Sciatic nerve (tissue), 2 donors: ENCODE measurements at regions not wholly inside any gene's neighbourhood (a gene's known extent, or its start where the extent isn't known, plus 50 kb on each side); places are given as distances from the start of the nearest gene placed in this dataset.
"Not testable (repeated sequence)": the region's sequence is repeated elsewhere in the genome, so short reads cannot be mapped to it uniquely, and the experiment has no call there.

Experiments
- ATAC-seq: fragments of 200-7000 bp; cut with Tn5 transposase; one replicate; pipeline ENCODE4 v1.9.1; 2020; ENCODE audit warnings: mild to moderate bottlenecking, moderate library complexity
- DNase-seq: peaks from one replicate; pipeline ENCODE4 v3.0.0-alpha.2; 2020; ENCODE audit warnings: low spot score
- intact Hi-C: fragments of 100-400 bp; cut with DNase I; formaldehyde crosslinking; loops from one replicate; pipeline ENCODE4 v1.14.2; 2022
- donor health status: DM: no; HTN: no; CAD: no.
- donor health status: DM: no; HTN: no; CAD: no.

GRCh38 chr9:64020696-64021491 lies 1264.1 kb downstream of the FOXD4L5 start:
- ATAC-seq, DNase-seq, intact Hi-C loops: not testable (repeated sequence)

- DNase-seq, ATAC-seq, intact Hi-C loops: not testable (repeated sequence)
Measured at GRCh38 chr9:64017666-64018065, 1267.3 kb downstream of the FOXD4L5 start.

- DNase-seq, ATAC-seq, intact Hi-C loops: not testable (repeated sequence)
Measured at GRCh38 chr9:64016845-64017406, 1268.1 kb downstream of the FOXD4L5 start.

GRCh38 chr9:64016246-64016645 lies 1268.8 kb downstream of the FOXD4L5 start:
- ATAC-seq, intact Hi-C loops, DNase-seq: not testable (repeated sequence)

GRCh38 chr9:64015136-64015535 lies 1269.9 kb downstream of the FOXD4L5 start:
- DNase-seq (no peak), ATAC-seq (no peak)
- intact Hi-C loops = no loop called here

GRCh38 chr9:64014386-64015091 lies 1270.5 kb downstream of the FOXD4L5 start:
- peak; percentile 32 for ATAC-seq
- intact Hi-C loops, DNase-seq: not testable (repeated sequence)

GRCh38 chr9:64013122-64013521 lies 1271.9 kb downstream of the FOXD4L5 start:
- DNase-seq, intact Hi-C loops, ATAC-seq: not testable (repeated sequence)

GRCh38 chr9:64012014-64012413 lies 1273.0 kb downstream of the FOXD4L5 start:
- intact Hi-C loops, ATAC-seq, DNase-seq: not testable (repeated sequence)

- intact Hi-C loops, DNase-seq, ATAC-seq: not testable (repeated sequence)
Measured at GRCh38 chr9:63979741-63980140, 1305.3 kb downstream of the FOXD4L5 start.
